NT2/D1 (cell line): ENCODE measurements at regions not wholly inside any gene's neighbourhood (a gene's known extent, or its start where the extent isn't known, plus 50 kb on each side); places are given as distances from the start of the nearest gene placed in this dataset.

Experiments used
- SUZ12 ChIP-seq: IDR thresholded peaks from 2 replicates; pipeline ENCODE4 v1.6.1; 2011; ENCODE audit not compliant: insufficient read length, insufficient read depth; ENCODE audit errors: extremely low read depth
- YY1 ChIP-seq: IDR thresholded peaks from 2 replicates; pipeline ENCODE4 v1.6.1; 2011; ENCODE audit not compliant: insufficient read length, insufficient read depth
- ZNF274 ChIP-seq: IDR thresholded peaks from 2 replicates; pipeline ENCODE4 v1.6.1; 2011; ENCODE audit warnings: mild to moderate bottlenecking, low read depth, low read length

DNA sequence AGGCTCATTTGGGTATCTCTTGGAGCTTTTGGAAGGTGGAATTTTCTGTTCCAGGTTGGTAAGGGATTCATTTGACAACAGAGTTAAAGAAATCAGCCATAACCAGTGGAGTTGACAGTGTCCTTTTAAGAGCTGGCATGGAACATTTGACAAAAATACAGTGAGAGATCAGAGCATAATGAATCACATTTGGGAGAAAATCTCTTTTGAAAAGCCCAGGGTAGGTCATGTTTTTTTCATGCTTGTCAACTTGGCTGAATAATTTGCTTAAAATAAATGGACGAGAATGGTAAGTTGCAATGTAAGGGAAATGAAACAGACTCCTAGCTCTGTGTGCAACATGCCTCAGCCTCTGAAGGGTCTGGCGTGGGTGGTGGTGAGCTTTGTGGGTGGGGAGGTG is 235.3 kb upstream of the N4BP1 start:
- TF ChIP-seq YY1: no peak
- TF ChIP-seq SUZ12: no peak
- no peak for TF ChIP-seq ZNF274
